Cardiac fibroblast (primary cell): ENCODE measurements at regions not wholly inside any gene's neighbourhood (a gene's known extent, or its start where the extent isn't known, plus 50 kb on each side); places are given as distances from the start of the nearest gene placed in this dataset.

Experiments used
- DNase-seq, 2 donors: peaks; one replicate each; pipeline versions ENCODE4 v3.0.0 to v3.0.0-alpha.2; 2010; ENCODE audit warnings: low read depth in 2 of 2
- H3K4me3 ChIP-seq, 2 donors: replicated peaks in 1 of 2; 1 replicate in 1 of 2; 2 replicates in 1 of 2; pipeline ENCODE4 v1.5.1; 2011; ENCODE audit warnings: low read depth in 2 of 2, low read length in 2 of 2, mild to moderate bottlenecking in 2 of 2, moderate library complexity in 1 of 2
- TF ChIP-seq, protein P1 (sequence below): IDR thresholded peaks from one replicate; pipeline ENCODE4 v1.5.1; 2011; ENCODE audit warnings: low read depth, mild to moderate bottlenecking, low read length, inconsistent platforms

DNA sequence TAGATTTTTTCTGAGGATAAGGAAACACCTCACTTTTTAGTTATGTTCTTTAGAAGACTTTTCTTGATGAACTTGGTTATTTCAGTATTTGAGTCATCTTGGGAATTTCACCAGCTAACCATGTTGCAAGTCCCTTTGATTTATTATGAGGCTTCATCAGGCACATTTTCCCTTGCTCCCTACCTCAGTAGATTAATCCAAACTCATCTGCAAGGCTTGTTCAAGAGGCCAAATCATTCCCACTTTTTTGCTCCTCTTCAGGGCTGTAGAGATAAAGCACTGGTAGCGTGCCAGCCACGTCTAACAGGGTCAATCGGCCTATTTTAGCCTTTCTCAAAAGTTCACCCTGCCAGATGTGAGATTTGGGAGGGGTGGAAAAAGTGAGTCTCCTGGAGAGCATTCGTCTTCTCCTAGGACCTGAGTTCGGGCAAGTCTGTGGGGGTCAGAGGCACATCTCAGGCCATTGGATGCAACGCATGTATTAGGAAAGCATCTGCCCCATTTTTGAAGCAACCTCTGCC lies 120.3 kb downstream of the RDH14 start:
- TF ChIP-seq, protein P1, sequence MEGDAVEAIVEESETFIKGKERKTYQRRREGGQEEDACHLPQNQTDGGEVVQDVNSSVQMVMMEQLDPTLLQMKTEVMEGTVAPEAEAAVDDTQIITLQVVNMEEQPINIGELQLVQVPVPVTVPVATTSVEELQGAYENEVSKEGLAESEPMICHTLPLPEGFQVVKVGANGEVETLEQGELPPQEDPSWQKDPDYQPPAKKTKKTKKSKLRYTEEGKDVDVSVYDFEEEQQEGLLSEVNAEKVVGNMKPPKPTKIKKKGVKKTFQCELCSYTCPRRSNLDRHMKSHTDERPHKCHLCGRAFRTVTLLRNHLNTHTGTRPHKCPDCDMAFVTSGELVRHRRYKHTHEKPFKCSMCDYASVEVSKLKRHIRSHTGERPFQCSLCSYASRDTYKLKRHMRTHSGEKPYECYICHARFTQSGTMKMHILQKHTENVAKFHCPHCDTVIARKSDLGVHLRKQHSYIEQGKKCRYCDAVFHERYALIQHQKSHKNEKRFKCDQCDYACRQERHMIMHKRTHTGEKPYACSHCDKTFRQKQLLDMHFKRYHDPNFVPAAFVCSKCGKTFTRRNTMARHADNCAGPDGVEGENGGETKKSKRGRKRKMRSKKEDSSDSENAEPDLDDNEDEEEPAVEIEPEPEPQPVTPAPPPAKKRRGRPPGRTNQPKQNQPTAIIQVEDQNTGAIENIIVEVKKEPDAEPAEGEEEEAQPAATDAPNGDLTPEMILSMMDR: no peak
- H3K4me3 ChIP-seq: no peak overlapping the region
- peak; percentile 51 to 61 for DNase-seq

DNA sequence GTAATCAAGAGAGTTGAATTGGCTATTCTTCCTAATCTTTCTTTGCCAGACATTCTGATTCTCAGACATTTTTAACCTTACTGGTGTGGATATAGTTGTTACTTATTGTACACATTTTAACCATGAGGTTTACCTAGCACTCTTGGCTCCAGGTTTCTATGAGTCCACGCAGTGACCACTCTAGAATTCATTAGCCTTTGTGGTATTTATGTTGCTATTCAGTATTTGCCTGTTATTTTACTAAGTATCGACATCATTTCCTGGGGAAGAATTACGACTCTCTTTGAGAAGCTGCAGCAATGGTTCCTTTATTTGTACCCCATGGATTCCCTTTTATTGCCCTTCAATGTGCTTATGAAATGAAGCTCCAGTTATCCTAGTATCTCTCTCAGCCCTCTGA lies 120.7 kb downstream of the RDH14 start:
- no peak for DNase-seq
- TF ChIP-seq, protein P1: no peak
- H3K4me3 ChIP-seq: no peak overlapping the region

DNA sequence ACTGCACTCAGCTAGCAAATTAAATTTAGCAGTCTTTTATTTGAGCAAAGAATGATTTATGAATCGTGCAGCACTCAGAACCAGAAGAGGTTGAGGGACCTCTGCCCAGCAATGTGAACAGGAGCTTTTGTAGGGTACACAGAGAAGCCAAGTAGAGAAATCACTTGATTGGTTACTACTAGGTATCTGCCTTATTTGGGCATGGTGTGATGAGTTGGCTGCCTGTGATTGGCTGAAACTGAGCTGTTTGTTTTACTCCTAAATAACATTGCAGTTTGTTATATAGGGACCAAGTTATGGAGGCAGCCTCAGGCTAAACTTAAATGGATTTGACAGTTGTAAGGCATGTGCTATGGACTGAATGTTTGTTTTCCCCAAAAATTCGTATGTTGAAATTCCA lies 122.5 kb downstream of the RDH14 start:
- TF ChIP-seq, protein P1: no peak
- no peak for DNase-seq
- H3K4me3 ChIP-seq: no peak overlapping the region

GRCh38 chr2:18436503-18437005 lies 123.9 kb downstream of the RDH14 start:
- TF ChIP-seq, protein P1: no peak
- no peak overlapping the region for H3K4me3 ChIP-seq
- DNase-seq: peak in 1 of 2 donors; percentile 44

- peak; percentile 87 to 88 for DNase-seq
- H3K4me3 ChIP-seq: no peak overlapping the region
- TF ChIP-seq, protein P1: peak; percentile 56
Observed at GRCh38 chr2:18435426-18436037, 124.9 kb downstream of the RDH14 start.

GRCh38 chr2:18433872-18434271 lies 126.6 kb downstream of the RDH14 start:
- DNase-seq: no peak
- no peak overlapping the region for H3K4me3 ChIP-seq
- TF ChIP-seq, protein P1: no peak

DNA sequence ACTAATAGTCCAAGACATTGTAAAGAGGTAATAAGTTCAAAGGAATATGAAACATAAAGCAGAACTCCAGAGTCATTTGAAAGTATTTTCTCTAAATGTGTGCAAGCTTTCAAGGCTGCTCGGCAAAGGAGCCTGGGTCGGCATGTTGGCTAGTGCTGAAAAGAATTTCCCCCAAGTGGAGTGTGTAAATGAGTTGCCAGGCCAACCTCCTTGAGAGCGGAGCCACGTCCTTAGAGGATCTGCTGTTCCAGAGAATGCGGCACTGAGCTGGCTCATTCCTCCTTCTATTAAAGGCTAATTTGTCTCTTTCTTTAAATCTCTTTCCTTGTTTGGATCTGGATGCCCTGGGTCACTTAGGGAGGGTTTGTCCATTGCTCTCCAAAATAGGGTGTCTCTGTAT lies 127.5 kb downstream of the RDH14 start:
- TF ChIP-seq, protein P1: no peak
- DNase-seq: peak in 1 of 2 donors; percentile 60
- H3K4me3 ChIP-seq: no peak overlapping the region
